OCI-LY7 (cell line): ENCODE measurements at regions not wholly inside any gene's neighbourhood (a gene's known extent, or its start where the extent isn't known, plus 50 kb on each side); places are given as distances from the start of the nearest gene placed in this dataset.

ENCODE experiments used
- BruUV-seq: library from RNA; stranded (reverse); fragments of 400-500 nt; replicated peaks from 2 replicates; lab custom pipeline; 2021; lab: Mats Ljungman, UMichigan
- CTCF ChIA-PET: fragments of 300-600 bp; sonication (Branson Sonifier 250); formaldehyde crosslinking; loops from one replicate; lab custom pipeline; 2022; ENCODE audit warnings: antibody characterized with exemption; ENCODE audit not compliant: unreplicated experiment; lab: Charles Lee
- POLR2A ChIA-PET: fragments of 300-600 bp; sonication (Branson Sonifier 250); formaldehyde crosslinking; loops from one replicate; lab custom pipeline; 2022; ENCODE audit warnings: antibody characterized with exemption; lab: Charles Lee
- DNase-seq: peaks from one replicate; pipeline ENCODE4 v3.0.0-alpha.2; 2015; ENCODE audit warnings: low spot score
- H2AFZ ChIP-seq: fragments of 200-600 bp; sonication (generic), shearing (Covaris generic); 2 replicates; pipeline ENCODE4 v1.6.1; 2014; ENCODE audit warnings: mild to moderate bottlenecking, antibody characterized with exemption, low read length, moderate library complexity
- H3K27ac ChIP-seq: fragments of 200-600 bp; sonication (generic); 2 replicates; pipeline ENCODE4 v1.5.1; 2014; ENCODE audit warnings: mixed run types, low read depth, mild to moderate bottlenecking, moderate library complexity, low read length, inconsistent platforms; ENCODE audit not compliant: poor library complexity, severe bottlenecking
- H3K36me3 ChIP-seq: fragments of 200-600 bp; sonication (generic); 2 replicates; pipeline ENCODE4 v1.6.1; 2014; ENCODE audit warnings: mild to moderate bottlenecking, antibody characterized with exemption, low read length, moderate library complexity, mixed read lengths; ENCODE audit not compliant: insufficient read depth
- H3K4me1 ChIP-seq: fragments of 200-600 bp; sonication (generic); 2 replicates; pipeline ENCODE4 v1.5.1; 2014; ENCODE audit warnings: mild to moderate bottlenecking, low read length; ENCODE audit not compliant: insufficient read depth, poor library complexity, severe bottlenecking
- H3K4me2 ChIP-seq: fragments of 200-600 bp; sonication (generic); 2 replicates; pipeline ENCODE4 v1.6.1; 2014; ENCODE audit warnings: mild to moderate bottlenecking, low read length
- H3K4me3 ChIP-seq: fragments of 200-600 bp; sonication (generic); 2 replicates; pipeline ENCODE4 v1.5.1; 2014; ENCODE audit warnings: mild to moderate bottlenecking, low read depth, low read length; ENCODE audit not compliant: poor library complexity, severe bottlenecking
- H3K79me2 ChIP-seq: fragments of 200-600 bp; sonication (generic); 2 replicates; pipeline ENCODE4 v1.6.1; 2016; ENCODE audit warnings: low read depth, mild to moderate bottlenecking, low read length, moderate library complexity, mixed read lengths; ENCODE audit not compliant: insufficient read depth
- H3K9me2 ChIP-seq: fragments of 200-600 bp; sonication (generic); 2 replicates; pipeline ENCODE4 v1.6.1; 2016; ENCODE audit warnings: mild to moderate bottlenecking, low read length, mixed read lengths; ENCODE audit not compliant: insufficient read depth
- H3K9me3 ChIP-seq: fragments of 200-600 bp; sonication (generic); 2 replicates; pipeline ENCODE4 v1.6.1; 2014; ENCODE audit warnings: mild to moderate bottlenecking, mixed run types, low read length, mixed read lengths
- H4K20me1 ChIP-seq: fragments of 200-600 bp; sonication (generic); 2 replicates; pipeline ENCODE4 v1.6.1; 2014; ENCODE audit warnings: mild to moderate bottlenecking, antibody characterized with exemption, low read length, moderate library complexity, mixed read lengths; ENCODE audit not compliant: insufficient read depth
- CTCF ChIP-seq: fragments of 200-600 bp; sonication (generic); conservative IDR thresholded peaks from 2 replicates; pipeline ENCODE4 v1.5.1; 2014; ENCODE audit warnings: mild to moderate bottlenecking, antibody characterized with exemption, low read length, moderate library complexity, mixed read lengths
- EZH2phosphoT487 ChIP-seq: fragments of 200-600 bp; sonication (generic); IDR thresholded peaks from 2 replicates; pipeline ENCODE4 v1.6.1; 2018; ENCODE audit warnings: low read depth, borderline replicate concordance, mild to moderate bottlenecking, mixed run types, antibody characterized with exemption, low read length, moderate library complexity, mixed read lengths
- intact Hi-C: fragments of 100-400 bp; cut with micrococcal nuclease; formaldehyde crosslinking; loops from one replicate; pipeline ENCODE4 v1.10.0; 2022; ENCODE audit not compliant: unreplicated experiment

- Histone ChIP-seq H2AFZ (no peak overlapping the region), H3K4me3 (no peak overlapping the region), H3K4me2 (no peak overlapping the region), H3K79me2 (no peaks in the 10 kb centered on the region), H3K9me2 (no peaks in the 10 kb centered on the region), H3K36me3 (no peaks in the 10 kb centered on the region), H3K27ac (no peak overlapping the region), H4K20me1 (no peaks in the 10 kb centered on the region), H3K9me3 (no peaks in the 10 kb centered on the region), H3K4me1 (no peaks in the 10 kb centered on the region)
- no TSS peak for BruUV-seq
- ChIA-PET POLR2A (interaction anchor here (1.8 kb wide), 1 partner anchor 10 kb away, joined by 4 read pairs; no protein-coding TSS in a partner anchor), CTCF (no interaction called here)
- no peak for DNase-seq
- intact Hi-C loops: no loop called here
- TF ChIP-seq EZH2phosphoT487 (no peak), CTCF (no peak)
These were observed 812.8 kb downstream of the C12orf50 start for GRCh38 chr12:87216436-87216835.

DNA sequence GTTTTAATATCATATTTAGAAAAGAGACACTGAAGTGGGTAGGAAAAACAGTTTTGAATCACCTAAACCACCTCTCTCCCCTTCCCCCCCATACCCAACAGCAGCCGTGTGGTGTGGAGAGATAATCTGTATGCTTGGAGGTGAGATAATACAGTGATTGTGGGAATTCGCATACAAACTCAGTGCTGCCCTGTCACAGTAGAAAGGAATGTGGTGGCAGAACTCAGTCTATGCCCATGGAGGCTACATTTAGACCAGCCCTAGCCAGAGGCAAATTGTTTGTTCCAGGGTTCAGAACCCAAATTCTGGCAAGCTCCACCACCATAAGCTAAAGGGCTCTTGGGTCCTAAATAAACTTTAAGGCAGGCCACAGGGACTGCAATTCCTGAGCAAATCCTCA lies 827.0 kb downstream of the C12orf50 start:
- ChIA-PET POLR2A (no interaction called here), CTCF (no interaction called here)
- no peak overlapping the region for H3K4me3 ChIP-seq
- BruUV-seq: no TSS peak
- no peaks in the 10 kb centered on the region for H3K9me2 ChIP-seq
- no peaks in the 10 kb centered on the region for H3K79me2 ChIP-seq
- H4K20me1 ChIP-seq: no peaks in the 10 kb centered on the region
- no peak overlapping the region for H3K27ac ChIP-seq
- H3K36me3 ChIP-seq: no peaks in the 10 kb centered on the region
- H3K9me3 ChIP-seq: no peaks in the 10 kb centered on the region
- intact Hi-C loops: no loop called here
- H3K4me1 ChIP-seq: no peaks in the 10 kb centered on the region
- no peak for DNase-seq
- TF ChIP-seq CTCF (no peak), EZH2phosphoT487 (no peak)
- no peak overlapping the region for H2AFZ ChIP-seq
- H3K4me2 ChIP-seq: no peak overlapping the region

DNA sequence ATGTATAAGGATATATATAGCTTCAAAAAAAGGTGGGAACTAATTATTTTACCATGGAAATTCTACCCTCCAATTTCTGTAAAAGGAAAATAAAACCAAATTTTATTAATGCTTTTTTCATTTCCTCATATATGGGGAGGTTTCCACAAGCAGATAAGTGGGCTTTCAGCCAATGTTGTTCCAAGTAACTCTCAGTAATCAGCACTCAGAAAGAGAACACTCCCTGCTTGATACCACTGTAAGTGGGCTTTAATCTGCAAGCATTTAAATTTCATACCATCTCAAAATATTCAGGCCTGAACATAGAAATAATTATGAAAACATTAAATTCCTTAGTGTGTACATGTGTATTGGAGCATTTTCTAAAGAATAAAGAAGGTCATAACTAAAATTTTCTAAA lies 827.6 kb downstream of the C12orf50 start:
- no peaks in the 10 kb centered on the region for H3K9me2 ChIP-seq
- BruUV-seq: no TSS peak
- H2AFZ ChIP-seq: no peak overlapping the region
- intact Hi-C loops: no loop called here
- no peaks in the 10 kb centered on the region for H3K9me3 ChIP-seq
- no peaks in the 10 kb centered on the region for H3K4me1 ChIP-seq
- H3K27ac ChIP-seq: no peak overlapping the region
- no peak for TF ChIP-seq EZH2phosphoT487
- no peak for TF ChIP-seq CTCF
- CTCF ChIA-PET: no interaction called here
- H3K4me2 ChIP-seq: no peak overlapping the region
- no peak overlapping the region for H3K4me3 ChIP-seq
- H3K79me2 ChIP-seq: no peaks in the 10 kb centered on the region
- POLR2A ChIA-PET: no interaction called here
- no peaks in the 10 kb centered on the region for H3K36me3 ChIP-seq
- DNase-seq: no peak
- H4K20me1 ChIP-seq: no peaks in the 10 kb centered on the region
